SK-N-MC (cell line): ENCODE measurements at regions not wholly inside any gene's neighbourhood (a gene's known extent, or its start where the extent isn't known, plus 50 kb on each side); places are given as distances from the start of the nearest gene placed in this dataset.

Experiments used
- EZH2 ChIP-seq: fragments of 200-600 bp; sonication (generic); IDR thresholded peaks from one replicate; pipeline ENCODE4 v1.6.1; 2017; ENCODE audit warnings: antibody characterized with exemption
- FOXP2 ChIP-seq: optimal IDR thresholded peaks from 2 replicates; pipeline ENCODE3; 2011; ENCODE audit warnings: mild to moderate bottlenecking, moderate library complexity; ENCODE audit not compliant: insufficient read depth; ENCODE audit errors: extremely low read length, control extremely low read depth
- POLR2AphosphoS5 ChIP-seq: IDR thresholded peaks from 2 replicates; pipeline ENCODE4 v1.6.1; 2012; ENCODE audit warnings: mild to moderate bottlenecking, low read depth, low read length, borderline replicate concordance

GRCh38 chr1:67522793-67523192 lies 92.6 kb upstream of the SERBP1 start:
- TF ChIP-seq EZH2 (no peak), FOXP2 (no peak), POLR2AphosphoS5 (no peak)
